ENCODE measurements at regions not wholly inside any gene's neighbourhood (a gene's known extent, or its start where the extent isn't known, plus 50 kb on each side); places are given as distances from the start of the nearest gene placed in this dataset.

DNA sequence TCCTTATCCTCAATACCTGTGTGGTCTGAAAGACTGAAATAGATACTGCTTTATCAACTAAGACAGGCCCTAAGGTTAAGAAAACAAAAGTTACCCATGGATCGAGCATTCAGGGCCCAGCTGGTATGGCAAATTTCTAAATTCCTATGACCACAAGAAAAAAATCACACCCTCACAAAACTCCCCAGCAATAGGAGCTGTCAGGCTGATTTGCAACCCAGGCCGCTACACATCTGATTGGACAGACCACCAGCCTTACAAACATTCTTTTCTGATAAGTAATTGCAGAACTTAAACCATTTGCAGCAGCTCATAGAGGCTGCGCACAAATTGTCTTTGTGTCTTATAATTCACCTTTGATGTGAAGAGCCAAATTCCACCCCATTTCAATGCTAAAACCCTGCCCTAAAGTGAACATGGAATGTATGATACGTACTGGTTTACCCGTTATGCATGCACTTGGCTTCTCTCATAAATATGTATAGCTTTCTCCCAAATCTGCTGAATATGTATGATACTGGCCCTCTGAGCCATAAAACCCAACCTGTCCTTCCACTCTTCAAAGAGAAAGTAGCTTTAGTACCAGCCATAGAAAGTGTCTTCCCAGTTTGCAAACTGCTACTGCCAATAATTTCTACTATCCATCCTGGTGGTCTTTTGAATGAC lies 842.5 kb downstream of the GRID1 start:
- no peak overlapping the region for H3K27ac Mint-ChIP-seq
- DNase-seq (ENCODE audit: low spot score) (no peak), ATAC-seq (no peak)
- peaks cover 25% of the 10 kb centered on the region for H3K9me3 Mint-ChIP-seq
- CTCF ChIA-PET, result no interaction called here
- POLR2A ChIA-PET, result no interaction called here
- peaks cover 13% of the 10 kb centered on the region for H3K4me1 Mint-ChIP-seq
- TF ChIP-seq, protein P1, sequence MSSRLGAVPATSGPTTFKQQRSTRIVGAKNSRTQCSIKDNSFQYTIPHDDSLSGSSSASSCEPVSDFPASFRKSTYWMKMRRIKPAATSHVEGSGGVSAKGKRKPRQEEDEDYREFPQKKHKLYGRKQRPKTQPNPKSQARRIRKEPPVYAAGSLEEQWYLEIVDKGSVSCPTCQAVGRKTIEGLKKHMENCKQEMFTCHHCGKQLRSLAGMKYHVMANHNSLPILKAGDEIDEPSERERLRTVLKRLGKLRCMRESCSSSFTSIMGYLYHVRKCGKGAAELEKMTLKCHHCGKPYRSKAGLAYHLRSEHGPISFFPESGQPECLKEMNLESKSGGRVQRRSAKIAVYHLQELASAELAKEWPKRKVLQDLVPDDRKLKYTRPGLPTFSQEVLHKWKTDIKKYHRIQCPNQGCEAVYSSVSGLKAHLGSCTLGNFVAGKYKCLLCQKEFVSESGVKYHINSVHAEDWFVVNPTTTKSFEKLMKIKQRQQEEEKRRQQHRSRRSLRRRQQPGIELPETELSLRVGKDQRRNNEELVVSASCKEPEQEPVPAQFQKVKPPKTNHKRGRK (CRISPR knock-in tag; IDR thresholded peaks at IDR 0.05; ENCODE audit: borderline replicate concordance), result no peak
- TF ChIP-seq EMX1 (CRISPR knock-in tag; IDR thresholded peaks at IDR 0.05), result no peak
- TF ChIP-seq SMAD3 (CRISPR knock-in tag; IDR thresholded peaks at IDR 0.05; ENCODE audit: borderline replicate concordance), result no peak
- TF ChIP-seq, protein P2, sequence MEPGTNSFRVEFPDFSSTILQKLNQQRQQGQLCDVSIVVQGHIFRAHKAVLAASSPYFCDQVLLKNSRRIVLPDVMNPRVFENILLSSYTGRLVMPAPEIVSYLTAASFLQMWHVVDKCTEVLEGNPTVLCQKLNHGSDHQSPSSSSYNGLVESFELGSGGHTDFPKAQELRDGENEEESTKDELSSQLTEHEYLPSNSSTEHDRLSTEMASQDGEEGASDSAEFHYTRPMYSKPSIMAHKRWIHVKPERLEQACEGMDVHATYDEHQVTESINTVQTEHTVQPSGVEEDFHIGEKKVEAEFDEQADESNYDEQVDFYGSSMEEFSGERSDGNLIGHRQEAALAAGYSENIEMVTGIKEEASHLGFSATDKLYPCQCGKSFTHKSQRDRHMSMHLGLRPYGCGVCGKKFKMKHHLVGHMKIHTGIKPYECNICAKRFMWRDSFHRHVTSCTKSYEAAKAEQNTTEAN (CRISPR knock-in tag; IDR thresholded peaks at IDR 0.05), result no peak
- TF ChIP-seq, protein P3, sequence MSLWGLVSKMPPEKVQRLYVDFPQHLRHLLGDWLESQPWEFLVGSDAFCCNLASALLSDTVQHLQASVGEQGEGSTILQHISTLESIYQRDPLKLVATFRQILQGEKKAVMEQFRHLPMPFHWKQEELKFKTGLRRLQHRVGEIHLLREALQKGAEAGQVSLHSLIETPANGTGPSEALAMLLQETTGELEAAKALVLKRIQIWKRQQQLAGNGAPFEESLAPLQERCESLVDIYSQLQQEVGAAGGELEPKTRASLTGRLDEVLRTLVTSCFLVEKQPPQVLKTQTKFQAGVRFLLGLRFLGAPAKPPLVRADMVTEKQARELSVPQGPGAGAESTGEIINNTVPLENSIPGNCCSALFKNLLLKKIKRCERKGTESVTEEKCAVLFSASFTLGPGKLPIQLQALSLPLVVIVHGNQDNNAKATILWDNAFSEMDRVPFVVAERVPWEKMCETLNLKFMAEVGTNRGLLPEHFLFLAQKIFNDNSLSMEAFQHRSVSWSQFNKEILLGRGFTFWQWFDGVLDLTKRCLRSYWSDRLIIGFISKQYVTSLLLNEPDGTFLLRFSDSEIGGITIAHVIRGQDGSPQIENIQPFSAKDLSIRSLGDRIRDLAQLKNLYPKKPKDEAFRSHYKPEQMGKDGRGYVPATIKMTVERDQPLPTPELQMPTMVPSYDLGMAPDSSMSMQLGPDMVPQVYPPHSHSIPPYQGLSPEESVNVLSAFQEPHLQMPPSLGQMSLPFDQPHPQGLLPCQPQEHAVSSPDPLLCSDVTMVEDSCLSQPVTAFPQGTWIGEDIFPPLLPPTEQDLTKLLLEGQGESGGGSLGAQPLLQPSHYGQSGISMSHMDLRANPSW (CRISPR knock-in tag; conservative IDR thresholded peaks at IDR 0.05; ENCODE audit: low read depth), result no peak
- TF ChIP-seq FOXK1 (CRISPR knock-in tag; IDR thresholded peaks at IDR 0.05), result no peak
- TF ChIP-seq MXD4 (CRISPR knock-in tag; IDR thresholded peaks at IDR 0.05; ENCODE audit: borderline replicate concordance), result no peak
- TF ChIP-seq, protein P4, sequence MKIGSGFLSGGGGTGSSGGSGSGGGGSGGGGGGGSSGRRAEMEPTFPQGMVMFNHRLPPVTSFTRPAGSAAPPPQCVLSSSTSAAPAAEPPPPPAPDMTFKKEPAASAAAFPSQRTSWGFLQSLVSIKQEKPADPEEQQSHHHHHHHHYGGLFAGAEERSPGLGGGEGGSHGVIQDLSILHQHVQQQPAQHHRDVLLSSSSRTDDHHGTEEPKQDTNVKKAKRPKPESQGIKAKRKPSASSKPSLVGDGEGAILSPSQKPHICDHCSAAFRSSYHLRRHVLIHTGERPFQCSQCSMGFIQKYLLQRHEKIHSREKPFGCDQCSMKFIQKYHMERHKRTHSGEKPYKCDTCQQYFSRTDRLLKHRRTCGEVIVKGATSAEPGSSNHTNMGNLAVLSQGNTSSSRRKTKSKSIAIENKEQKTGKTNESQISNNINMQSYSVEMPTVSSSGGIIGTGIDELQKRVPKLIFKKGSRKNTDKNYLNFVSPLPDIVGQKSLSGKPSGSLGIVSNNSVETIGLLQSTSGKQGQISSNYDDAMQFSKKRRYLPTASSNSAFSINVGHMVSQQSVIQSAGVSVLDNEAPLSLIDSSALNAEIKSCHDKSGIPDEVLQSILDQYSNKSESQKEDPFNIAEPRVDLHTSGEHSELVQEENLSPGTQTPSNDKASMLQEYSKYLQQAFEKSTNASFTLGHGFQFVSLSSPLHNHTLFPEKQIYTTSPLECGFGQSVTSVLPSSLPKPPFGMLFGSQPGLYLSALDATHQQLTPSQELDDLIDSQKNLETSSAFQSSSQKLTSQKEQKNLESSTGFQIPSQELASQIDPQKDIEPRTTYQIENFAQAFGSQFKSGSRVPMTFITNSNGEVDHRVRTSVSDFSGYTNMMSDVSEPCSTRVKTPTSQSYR (CRISPR knock-in tag; IDR thresholded peaks at IDR 0.05), result no peak
- no peak for TF ChIP-seq NR3C1 (CRISPR knock-in tag; conservative IDR thresholded peaks at IDR 0.05; ENCODE audit: low read depth)
- TF ChIP-seq SMAD4 (CRISPR knock-in tag; IDR thresholded peaks at IDR 0.05), result no peak
- TF ChIP-seq, protein P5, sequence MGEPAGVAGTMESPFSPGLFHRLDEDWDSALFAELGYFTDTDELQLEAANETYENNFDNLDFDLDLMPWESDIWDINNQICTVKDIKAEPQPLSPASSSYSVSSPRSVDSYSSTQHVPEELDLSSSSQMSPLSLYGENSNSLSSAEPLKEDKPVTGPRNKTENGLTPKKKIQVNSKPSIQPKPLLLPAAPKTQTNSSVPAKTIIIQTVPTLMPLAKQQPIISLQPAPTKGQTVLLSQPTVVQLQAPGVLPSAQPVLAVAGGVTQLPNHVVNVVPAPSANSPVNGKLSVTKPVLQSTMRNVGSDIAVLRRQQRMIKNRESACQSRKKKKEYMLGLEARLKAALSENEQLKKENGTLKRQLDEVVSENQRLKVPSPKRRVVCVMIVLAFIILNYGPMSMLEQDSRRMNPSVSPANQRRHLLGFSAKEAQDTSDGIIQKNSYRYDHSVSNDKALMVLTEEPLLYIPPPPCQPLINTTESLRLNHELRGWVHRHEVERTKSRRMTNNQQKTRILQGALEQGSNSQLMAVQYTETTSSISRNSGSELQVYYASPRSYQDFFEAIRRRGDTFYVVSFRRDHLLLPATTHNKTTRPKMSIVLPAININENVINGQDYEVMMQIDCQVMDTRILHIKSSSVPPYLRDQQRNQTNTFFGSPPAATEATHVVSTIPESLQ (CRISPR knock-in tag; IDR thresholded peaks at IDR 0.05), result no peak
- TF ChIP-seq, protein P6, sequence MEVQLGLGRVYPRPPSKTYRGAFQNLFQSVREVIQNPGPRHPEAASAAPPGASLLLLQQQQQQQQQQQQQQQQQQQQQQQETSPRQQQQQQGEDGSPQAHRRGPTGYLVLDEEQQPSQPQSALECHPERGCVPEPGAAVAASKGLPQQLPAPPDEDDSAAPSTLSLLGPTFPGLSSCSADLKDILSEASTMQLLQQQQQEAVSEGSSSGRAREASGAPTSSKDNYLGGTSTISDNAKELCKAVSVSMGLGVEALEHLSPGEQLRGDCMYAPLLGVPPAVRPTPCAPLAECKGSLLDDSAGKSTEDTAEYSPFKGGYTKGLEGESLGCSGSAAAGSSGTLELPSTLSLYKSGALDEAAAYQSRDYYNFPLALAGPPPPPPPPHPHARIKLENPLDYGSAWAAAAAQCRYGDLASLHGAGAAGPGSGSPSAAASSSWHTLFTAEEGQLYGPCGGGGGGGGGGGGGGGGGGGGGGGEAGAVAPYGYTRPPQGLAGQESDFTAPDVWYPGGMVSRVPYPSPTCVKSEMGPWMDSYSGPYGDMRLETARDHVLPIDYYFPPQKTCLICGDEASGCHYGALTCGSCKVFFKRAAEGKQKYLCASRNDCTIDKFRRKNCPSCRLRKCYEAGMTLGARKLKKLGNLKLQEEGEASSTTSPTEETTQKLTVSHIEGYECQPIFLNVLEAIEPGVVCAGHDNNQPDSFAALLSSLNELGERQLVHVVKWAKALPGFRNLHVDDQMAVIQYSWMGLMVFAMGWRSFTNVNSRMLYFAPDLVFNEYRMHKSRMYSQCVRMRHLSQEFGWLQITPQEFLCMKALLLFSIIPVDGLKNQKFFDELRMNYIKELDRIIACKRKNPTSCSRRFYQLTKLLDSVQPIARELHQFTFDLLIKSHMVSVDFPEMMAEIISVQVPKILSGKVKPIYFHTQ (CRISPR knock-in tag; IDR thresholded peaks at IDR 0.05), result no peak
- TF ChIP-seq, protein P7, sequence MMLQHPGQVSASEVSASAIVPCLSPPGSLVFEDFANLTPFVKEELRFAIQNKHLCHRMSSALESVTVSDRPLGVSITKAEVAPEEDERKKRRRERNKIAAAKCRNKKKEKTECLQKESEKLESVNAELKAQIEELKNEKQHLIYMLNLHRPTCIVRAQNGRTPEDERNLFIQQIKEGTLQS (CRISPR knock-in tag; conservative IDR thresholded peaks at IDR 0.05), result no peak
- TF ChIP-seq, protein P8, sequence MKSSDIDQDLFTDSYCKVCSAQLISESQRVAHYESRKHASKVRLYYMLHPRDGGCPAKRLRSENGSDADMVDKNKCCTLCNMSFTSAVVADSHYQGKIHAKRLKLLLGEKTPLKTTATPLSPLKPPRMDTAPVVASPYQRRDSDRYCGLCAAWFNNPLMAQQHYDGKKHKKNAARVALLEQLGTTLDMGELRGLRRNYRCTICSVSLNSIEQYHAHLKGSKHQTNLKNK (CRISPR knock-in tag; IDR thresholded peaks at IDR 0.05), result no peak
- TF ChIP-seq FOXJ3 (CRISPR knock-in tag; IDR thresholded peaks at IDR 0.05; ENCODE audit: borderline replicate concordance), result no peak
- TF ChIP-seq TCF7 (CRISPR knock-in tag; IDR thresholded peaks at IDR 0.05; ENCODE audit: low read depth), result no peak
- TF ChIP-seq ZNF423 (CRISPR knock-in tag; IDR thresholded peaks at IDR 0.05), result no peak
- no peak for TF ChIP-seq ESRRA (CRISPR knock-in tag; IDR thresholded peaks at IDR 0.05; ENCODE audit: borderline replicate concordance)
- TF ChIP-seq, protein P9, sequence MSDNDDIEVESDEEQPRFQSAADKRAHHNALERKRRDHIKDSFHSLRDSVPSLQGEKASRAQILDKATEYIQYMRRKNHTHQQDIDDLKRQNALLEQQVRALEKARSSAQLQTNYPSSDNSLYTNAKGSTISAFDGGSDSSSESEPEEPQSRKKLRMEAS (CRISPR knock-in tag; IDR thresholded peaks at IDR 0.05), result no peak
- TF ChIP-seq, protein P10, sequence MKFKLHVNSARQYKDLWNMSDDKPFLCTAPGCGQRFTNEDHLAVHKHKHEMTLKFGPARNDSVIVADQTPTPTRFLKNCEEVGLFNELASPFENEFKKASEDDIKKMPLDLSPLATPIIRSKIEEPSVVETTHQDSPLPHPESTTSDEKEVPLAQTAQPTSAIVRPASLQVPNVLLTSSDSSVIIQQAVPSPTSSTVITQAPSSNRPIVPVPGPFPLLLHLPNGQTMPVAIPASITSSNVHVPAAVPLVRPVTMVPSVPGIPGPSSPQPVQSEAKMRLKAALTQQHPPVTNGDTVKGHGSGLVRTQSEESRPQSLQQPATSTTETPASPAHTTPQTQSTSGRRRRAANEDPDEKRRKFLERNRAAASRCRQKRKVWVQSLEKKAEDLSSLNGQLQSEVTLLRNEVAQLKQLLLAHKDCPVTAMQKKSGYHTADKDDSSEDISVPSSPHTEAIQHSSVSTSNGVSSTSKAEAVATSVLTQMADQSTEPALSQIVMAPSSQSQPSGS (CRISPR knock-in tag; IDR thresholded peaks at IDR 0.05; ENCODE audit: borderline replicate concordance, low read depth), result no peak
- peaks cover 17% of the 10 kb centered on the region for H3K36me3 Mint-ChIP-seq
- H3K4me3 Mint-ChIP-seq, result no peak overlapping the region
- peaks cover 7% of the 10 kb centered on the region for H3K27me3 Mint-ChIP-seq (ENCODE audit: low read depth)

Data from WTC11 (cell line).